ENCODE measurements at regions not wholly inside any gene's neighbourhood (a gene's known extent, or its start where the extent isn't known, plus 50 kb on each side); places are given as distances from the start of the nearest gene placed in this dataset.
A peak's percentile ranks its signal among the peaks of the same experiment; 100 is the strongest.
"Not testable (repeated sequence)": the region's sequence is repeated elsewhere in the genome, so short reads cannot be mapped to it uniquely, and the experiment has no call there.

GRCh38 chr13:42373048-42373812, 101.3 kb downstream of the AKAP11 start:
- DNase-seq (ENCODE audit: low read depth) = no peak

- no peak for DNase-seq (ENCODE audit: low read depth)
Measured at GRCh38 chr13:42375663-42376062, 103.7 kb downstream of the AKAP11 start.

GRCh38 chr13:42377640-42378382, 105.9 kb downstream of the AKAP11 start:
- DNase-seq (ENCODE audit: low read depth) = no peak

GRCh38 chr13:42378383-42378780, 106.4 kb downstream of the AKAP11 start:
- no peak for DNase-seq (ENCODE audit: low read depth)

GRCh38 chr13:42379241-42379640, 107.3 kb downstream of the AKAP11 start:
- DNase-seq (ENCODE audit: low read depth) = no peak

- no peak for DNase-seq (ENCODE audit: low read depth)
Measured at GRCh38 chr13:42380420-42381164, 108.6 kb downstream of the AKAP11 start.

- DNase-seq (ENCODE audit: low read depth) = no peak
Measured at GRCh38 chr13:42381165-42381425, 109.1 kb downstream of the AKAP11 start.

GRCh38 chr13:42381426-42381825, 109.5 kb downstream of the AKAP11 start:
- DNase-seq (ENCODE audit: low read depth) = not testable (repeated sequence)

GRCh38 chr13:42383025-42383424, 111.1 kb downstream of the AKAP11 start:
- no peak for DNase-seq (ENCODE audit: low read depth)

- DNase-seq (ENCODE audit: low read depth) = peak; percentile 32
Measured at GRCh38 chr13:42384265-42384664, 112.3 kb downstream of the AKAP11 start.

- DNase-seq (ENCODE audit: low read depth) = no peak
Measured at GRCh38 chr13:42388326-42388725, 116.4 kb downstream of the AKAP11 start.

- no peak for DNase-seq (ENCODE audit: low read depth)
Measured at GRCh38 chr13:42389041-42389440, 117.1 kb downstream of the AKAP11 start.

- DNase-seq (ENCODE audit: low read depth) = no peak
Measured at GRCh38 chr13:42392180-42392579, 120.2 kb downstream of the AKAP11 start.

GRCh38 chr13:42392716-42393572, 121.0 kb downstream of the AKAP11 start:
- DNase-seq (ENCODE audit: low read depth) = peak; percentile 37

GRCh38 chr13:42393573-42394360, 121.8 kb downstream of the AKAP11 start:
- DNase-seq (ENCODE audit: low read depth) = no peak

GRCh38 chr13:42394361-42394708, 122.4 kb downstream of the AKAP11 start:
- no peak for DNase-seq (ENCODE audit: low read depth)

- DNase-seq (ENCODE audit: low read depth) = no peak
Measured at GRCh38 chr13:42394711-42395085, 122.7 kb downstream of the AKAP11 start.

- DNase-seq (ENCODE audit: low read depth) = no peak
Measured at GRCh38 chr13:42395086-42395821, 123.3 kb downstream of the AKAP11 start.

- peak; percentile 23 for DNase-seq (ENCODE audit: low read depth)
Measured at GRCh38 chr13:42396501-42396900, 124.5 kb downstream of the AKAP11 start.

- no peak for DNase-seq (ENCODE audit: low read depth)
Measured at GRCh38 chr13:42396901-42397655, 125.1 kb downstream of the AKAP11 start.

Data from M059J (cell line).